Stimulated activated CD4-positive, alpha-beta T cell treated with anti-CD3 and anti-CD28 coated beads, Interleukin-1b, Interleukin-23, amount 100 ng/mL, for 1 hour (primary cell): ENCODE measurements at regions not wholly inside any gene's neighbourhood (a gene's known extent, or its start where the extent isn't known, plus 50 kb on each side); places are given as distances from the start of the nearest gene placed in this dataset.

ENCODE experiments used
- DNase-seq, 2 donors: peaks; one replicate each; pipeline ENCODE4 v3.0.0-alpha.2; 2020; ENCODE audit warnings: low read depth in 2 of 2

GRCh38 chr7:17176371-17177032, 122.0 kb upstream of the AHR start:
- no peak for DNase-seq

GRCh38 chr7:17178545-17178944, 119.9 kb upstream of the AHR start:
- DNase-seq = no peak

- no peak for DNase-seq
Observed at GRCh38 chr7:17181482-17181881, 117.0 kb upstream of the AHR start.

- DNase-seq = no peak
Observed at GRCh38 chr7:17183630-17184328, 114.7 kb upstream of the AHR start.

GRCh38 chr7:17184805-17185689, 113.4 kb upstream of the AHR start:
- DNase-seq = no peak

GRCh38 chr7:17185690-17186070, 112.8 kb upstream of the AHR start:
- no peak for DNase-seq

GRCh38 chr7:17186745-17187530, 111.5 kb upstream of the AHR start:
- no peak for DNase-seq

GRCh38 chr7:17194656-17195055, 103.8 kb upstream of the AHR start:
- DNase-seq = no peak

- no peak for DNase-seq
Observed at GRCh38 chr7:17195576-17195975, 102.9 kb upstream of the AHR start.

GRCh38 chr7:17205910-17206309, 92.5 kb upstream of the AHR start:
- DNase-seq = no peak

- no peak for DNase-seq
Observed at GRCh38 chr7:17206349-17206905, 92.0 kb upstream of the AHR start.

- no peak for DNase-seq
Observed at GRCh38 chr7:17207220-17207619, 91.2 kb upstream of the AHR start.

GRCh38 chr7:17209101-17209500, 89.4 kb upstream of the AHR start:
- no peak for DNase-seq

GRCh38 chr7:17211307-17211836, 87.1 kb upstream of the AHR start:
- no peak for DNase-seq

GRCh38 chr7:17212188-17212587, 86.3 kb upstream of the AHR start:
- no peak for DNase-seq

- no peak for DNase-seq
Observed at GRCh38 chr7:17227766-17228490, 70.5 kb upstream of the AHR start.

GRCh38 chr7:17229228-17229627, 69.2 kb upstream of the AHR start:
- DNase-seq = no peak

GRCh38 chr7:17230099-17230807, 68.2 kb upstream of the AHR start:
- DNase-seq = no peak

GRCh38 chr7:17233603-17234002, 64.8 kb upstream of the AHR start:
- DNase-seq = no peak

GRCh38 chr7:17234030-17234397, 64.4 kb upstream of the AHR start:
- DNase-seq = peak in 1 of 2 donors; percentile 5
